DND-41 (cell line): ENCODE measurements at regions not wholly inside any gene's neighbourhood (a gene's known extent, or its start where the extent isn't known, plus 50 kb on each side); places are given as distances from the start of the nearest gene placed in this dataset.

Source experiments
- ATAC-seq: fragments of 200-7000 bp; cut with Tn5 transposase; 3 replicates; pipeline ENCODE4 v1.9.1; 2021; ENCODE audit warnings: low read depth; ENCODE audit not compliant: insufficient read depth
- DNase-seq: peaks from one replicate; pipeline ENCODE4 v3.0.0-alpha.2; 2020
- H2AFZ ChIP-seq: 2 replicates; pipeline ENCODE4 v1.6.0; 2012; ENCODE audit warnings: low read depth, low read length
- H3K27ac ChIP-seq: 2 replicates; pipeline ENCODE4 v1.5.1; 2012; ENCODE audit warnings: low read length, inconsistent platforms
- H3K27me3 ChIP-seq: fragments of 200-600 bp; sonication (generic); 2 replicates; pipeline ENCODE4 v1.6.0; 2012; ENCODE audit warnings: low read length, mild to moderate bottlenecking, inconsistent platforms; ENCODE audit not compliant: insufficient read depth, poor library complexity
- H3K36me3 ChIP-seq: 2 replicates; pipeline ENCODE4 v1.5.1; 2012; ENCODE audit warnings: low read length, inconsistent platforms; ENCODE audit not compliant: insufficient read depth
- H3K4me1 ChIP-seq: 2 replicates; pipeline ENCODE4 v1.5.1; 2012; ENCODE audit warnings: mild to moderate bottlenecking, low read length; ENCODE audit not compliant: insufficient read depth
- H3K4me2 ChIP-seq: 2 replicates; pipeline ENCODE4 v1.6.0; 2012; ENCODE audit warnings: mild to moderate bottlenecking, moderate library complexity, low read length, inconsistent platforms; ENCODE audit not compliant: insufficient read depth
- H3K4me3 ChIP-seq, 2 experiments: fragments of 200-600 bp in 1 of 2; shearing (Covaris generic) in 1 of 2; 2 replicates each; pipeline ENCODE4 v1.5.1; 2012 to 2016; ENCODE audit warnings: inconsistent platforms in 2 of 2, low read length in 2 of 2, mild to moderate bottlenecking in 2 of 2, low read depth in 1 of 2, moderate library complexity in 1 of 2
- H3K79me2 ChIP-seq: 2 replicates; pipeline ENCODE4 v1.6.0; 2012; ENCODE audit warnings: low read length, inconsistent platforms; ENCODE audit not compliant: insufficient read depth
- H3K9ac ChIP-seq: 2 replicates; pipeline ENCODE4 v1.6.0; 2012; ENCODE audit warnings: low read depth, mild to moderate bottlenecking, inconsistent platforms, low read length, moderate library complexity
- H3K9me3 ChIP-seq: 2 replicates; pipeline ENCODE4 v1.5.1; 2012; ENCODE audit warnings: low read length, moderate library complexity, mild to moderate bottlenecking, inconsistent platforms; ENCODE audit not compliant: insufficient read depth, severe bottlenecking
- H4K20me1 ChIP-seq: 2 replicates; pipeline ENCODE4 v1.6.0; 2012; ENCODE audit warnings: low read length; ENCODE audit not compliant: insufficient read depth
- EZH2 ChIP-seq: IDR thresholded peaks from 3 replicates; pipeline ENCODE4 v1.6.1; 2012; ENCODE audit warnings: borderline replicate concordance, low read depth, mild to moderate bottlenecking, moderate library complexity, low read length, inconsistent platforms; ENCODE audit not compliant: severe bottlenecking
- TF ChIP-seq, protein P1 (sequence below): IDR thresholded peaks from 2 replicates; pipeline ENCODE4 v1.5.1; 2012; ENCODE audit warnings: borderline replicate concordance, low read length, moderate library complexity, mild to moderate bottlenecking; ENCODE audit not compliant: poor library complexity, severe bottlenecking; ENCODE audit errors: extremely low read depth

DNA sequence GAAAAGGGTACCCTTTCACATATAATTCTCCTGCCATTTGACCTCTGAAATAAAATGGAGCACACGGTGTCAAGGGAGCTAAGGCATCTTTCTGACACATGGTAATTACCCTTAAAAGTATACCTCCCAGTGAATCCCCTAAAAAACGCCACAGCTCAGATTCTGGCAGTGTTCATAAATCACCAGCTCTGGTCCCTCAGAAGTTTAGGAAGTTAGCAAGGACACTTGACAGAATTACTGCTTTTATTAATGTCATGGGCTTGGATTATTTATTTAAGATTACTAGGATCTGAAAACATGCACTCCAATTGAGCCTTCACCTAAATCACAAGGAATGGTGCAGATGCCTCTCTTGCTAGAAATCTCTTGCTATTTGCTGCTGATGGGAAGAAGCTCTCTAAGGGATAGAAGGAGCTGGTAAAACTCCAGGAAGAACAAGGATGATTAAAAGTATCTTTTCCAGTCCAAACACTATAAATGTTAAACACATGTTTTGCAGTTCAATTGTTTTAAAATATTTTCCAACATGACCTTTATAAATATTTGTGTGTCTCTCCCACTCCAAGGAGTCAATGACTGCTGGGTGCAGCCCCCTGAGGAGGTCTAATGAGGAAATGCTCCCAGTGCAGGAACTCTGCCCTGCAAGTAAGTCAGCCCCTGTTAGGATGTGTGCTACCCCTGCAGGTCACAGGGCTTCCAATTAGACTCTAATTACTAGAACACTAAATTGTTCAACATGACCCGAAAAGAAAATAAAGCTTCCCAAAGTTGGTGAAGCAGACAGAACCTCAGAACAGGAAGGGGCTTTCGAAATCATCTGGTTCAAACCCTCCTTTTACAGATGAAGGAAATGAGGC, 230.3 kb downstream of the TFAP2A start:
- Histone ChIP-seq H3K4me3 (no peak overlapping the region), H3K79me2 (no peaks in the 10 kb centered on the region), H3K36me3 (no peaks in the 10 kb centered on the region), H3K9me3 (no peaks in the 10 kb centered on the region), H3K9ac (no peak overlapping the region), H3K27me3 (no peaks in the 10 kb centered on the region), H2AFZ (no peak overlapping the region), H3K4me1 (no peaks in the 10 kb centered on the region), H3K27ac (no peak overlapping the region), H4K20me1 (no peaks in the 10 kb centered on the region), H3K4me2 (no peak overlapping the region)
- DNase-seq (no peak), ATAC-seq (no peak)
- no peak for TF ChIP-seq EZH2
- TF ChIP-seq, protein P1, sequence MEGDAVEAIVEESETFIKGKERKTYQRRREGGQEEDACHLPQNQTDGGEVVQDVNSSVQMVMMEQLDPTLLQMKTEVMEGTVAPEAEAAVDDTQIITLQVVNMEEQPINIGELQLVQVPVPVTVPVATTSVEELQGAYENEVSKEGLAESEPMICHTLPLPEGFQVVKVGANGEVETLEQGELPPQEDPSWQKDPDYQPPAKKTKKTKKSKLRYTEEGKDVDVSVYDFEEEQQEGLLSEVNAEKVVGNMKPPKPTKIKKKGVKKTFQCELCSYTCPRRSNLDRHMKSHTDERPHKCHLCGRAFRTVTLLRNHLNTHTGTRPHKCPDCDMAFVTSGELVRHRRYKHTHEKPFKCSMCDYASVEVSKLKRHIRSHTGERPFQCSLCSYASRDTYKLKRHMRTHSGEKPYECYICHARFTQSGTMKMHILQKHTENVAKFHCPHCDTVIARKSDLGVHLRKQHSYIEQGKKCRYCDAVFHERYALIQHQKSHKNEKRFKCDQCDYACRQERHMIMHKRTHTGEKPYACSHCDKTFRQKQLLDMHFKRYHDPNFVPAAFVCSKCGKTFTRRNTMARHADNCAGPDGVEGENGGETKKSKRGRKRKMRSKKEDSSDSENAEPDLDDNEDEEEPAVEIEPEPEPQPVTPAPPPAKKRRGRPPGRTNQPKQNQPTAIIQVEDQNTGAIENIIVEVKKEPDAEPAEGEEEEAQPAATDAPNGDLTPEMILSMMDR = no peak

DNA sequence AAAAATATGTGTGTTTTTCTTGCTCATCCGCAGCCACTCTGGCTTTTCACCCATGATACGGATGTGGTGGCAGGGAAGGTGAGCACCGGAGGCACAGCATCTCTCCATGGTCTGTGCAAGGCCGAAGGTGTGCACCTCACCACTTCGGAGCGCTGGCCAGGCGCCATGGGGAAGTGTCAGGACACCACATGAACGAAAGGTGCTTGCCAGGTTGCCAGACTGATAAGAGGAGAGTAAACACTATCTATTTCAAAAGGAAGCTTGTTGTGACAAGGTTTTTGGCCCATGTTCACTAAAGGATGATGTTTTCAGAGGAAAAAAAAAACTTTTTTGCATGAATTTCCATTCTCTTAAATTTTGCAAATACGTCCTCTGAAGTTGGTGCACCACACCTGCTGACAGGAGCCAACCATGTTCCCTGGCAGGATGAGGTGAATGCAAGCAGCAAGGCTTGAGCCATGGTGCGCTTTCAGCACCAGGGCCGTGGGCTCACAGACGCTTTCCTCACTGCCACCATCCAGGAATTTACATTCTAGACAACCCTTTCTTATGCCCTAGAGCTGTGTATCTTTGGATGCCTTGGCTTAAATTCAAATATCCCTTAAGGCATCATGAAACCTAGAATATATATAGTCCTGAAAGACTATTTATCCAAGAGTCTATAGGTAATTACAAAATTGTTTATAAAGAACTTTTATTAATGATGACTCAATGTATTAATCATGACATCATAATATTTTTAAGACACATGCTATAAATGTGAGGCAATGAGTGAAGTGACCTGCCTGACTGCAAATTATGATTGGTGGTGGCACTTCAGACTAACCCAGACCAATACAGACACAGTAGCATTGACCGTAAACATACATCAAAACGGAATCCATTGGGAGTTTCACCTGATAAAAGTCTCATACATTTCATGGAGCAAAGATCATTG, 234.5 kb downstream of the TFAP2A start:
- Histone ChIP-seq H3K4me3 (no peak overlapping the region), H4K20me1 (no peaks in the 10 kb centered on the region), H3K4me1 (no peaks in the 10 kb centered on the region), H3K9ac (no peak overlapping the region), H3K36me3 (no peaks in the 10 kb centered on the region), H2AFZ (no peak overlapping the region), H3K79me2 (no peaks in the 10 kb centered on the region), H3K9me3 (no peaks in the 10 kb centered on the region), H3K27ac (no peak overlapping the region), H3K27me3 (no peaks in the 10 kb centered on the region), H3K4me2 (no peak overlapping the region)
- DNase-seq = no peak
- ATAC-seq = no peak
- TF ChIP-seq EZH2 = no peak
- TF ChIP-seq, protein P1 = no peak

DNA sequence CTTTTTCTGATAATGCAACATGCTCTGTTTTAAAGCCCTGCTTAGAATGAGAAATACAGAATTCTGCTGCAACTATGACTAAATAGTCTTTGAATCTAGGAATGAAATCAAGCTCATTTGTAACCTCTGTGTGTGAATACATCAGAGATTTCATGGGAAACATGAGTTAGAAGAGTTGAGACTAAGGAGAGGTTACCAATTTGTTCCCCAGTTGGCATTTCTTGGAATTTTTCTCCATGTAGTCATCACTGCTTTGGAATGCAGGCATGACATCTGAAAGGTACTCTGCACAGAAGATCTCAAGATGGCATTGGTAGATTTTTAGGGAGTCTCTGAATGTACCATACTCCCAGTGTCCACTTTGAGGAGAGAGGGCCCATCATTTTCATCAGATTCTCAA, 237.2 kb downstream of the TFAP2A start:
- DNase-seq = no peak
- H3K4me1 ChIP-seq = no peaks in the 10 kb centered on the region
- no peak overlapping the region for H3K4me2 ChIP-seq

More for the DNA sequence above, 237.2 kb downstream of the TFAP2A start:
- no peak for TF ChIP-seq EZH2
- TF ChIP-seq, protein P1 = no peak
- no peak overlapping the region for H3K9ac ChIP-seq
- no peaks in the 10 kb centered on the region for H3K36me3 ChIP-seq
- ATAC-seq = no peak
- no peak overlapping the region for H2AFZ ChIP-seq
- no peaks in the 10 kb centered on the region for H4K20me1 ChIP-seq
- H3K9me3 ChIP-seq = no peaks in the 10 kb centered on the region
- H3K4me3 ChIP-seq = no peak overlapping the region
- no peaks in the 10 kb centered on the region for H3K79me2 ChIP-seq
- H3K27ac ChIP-seq = no peak overlapping the region
- H3K27me3 ChIP-seq = no peaks in the 10 kb centered on the region
